ENCODE measurements at regions not wholly inside any gene's neighbourhood (a gene's known extent, or its start where the extent isn't known, plus 50 kb on each side); places are given as distances from the start of the nearest gene placed in this dataset.

GRCh38 chr12:93308281-93308680 lies 69.4 kb upstream of the NUDT4 start:
- Histone ChIP-seq H3K27me3 (ENCODE audit: control insufficient read depth, insufficient read depth, low read length) (no peaks in the 10 kb centered on the region), H3K4me1 (ENCODE audit: control insufficient read depth, insufficient read depth, low read length) (peaks cover 2% of the 10 kb centered on the region; the same call in 1 of the 2 replicates), H3K23ac (ENCODE audit: low read depth, low read length) (no peak overlapping the region), H3K4ac (ENCODE audit: low read depth, low read length) (no peak overlapping the region), H2BK15ac (ENCODE audit: low read depth, low read length) (no peak overlapping the region), H2BK20ac (ENCODE audit: low read depth, low read length) (no peak overlapping the region), H3K4me3 (ENCODE audit: insufficient read depth, low read depth, low read length) (no peak overlapping the region), H3K4me2 (ENCODE audit: low read depth, low read length) (no peak overlapping the region), H3K27ac (ENCODE audit: insufficient read depth, low read length) (no peak overlapping the region), H3K18ac (ENCODE audit: low read depth, low read length) (no peak overlapping the region), H3K56ac (ENCODE audit: extremely low read depth, insufficient read depth, low read length) (no peak overlapping the region), H3K14ac (replicated peaks; ENCODE audit: low read depth, low read length) (no peak overlapping the region), H2AFZ (replicated peaks; ENCODE audit: low read length, poor library complexity) (no peak overlapping the region), H4K8ac (ENCODE audit: low read depth in 2 of 2, low read length in 2 of 2) (no peak overlapping the region), H3K36me3 (ENCODE audit: control insufficient read depth, insufficient read depth, low read length) (no peaks in the 10 kb centered on the region), H4K20me1 (ENCODE audit: insufficient read depth, low read length) (no peaks in the 10 kb centered on the region), H3K9me1 (ENCODE audit: insufficient read depth, low read length) (no peaks in the 10 kb centered on the region), H2AK5ac (ENCODE audit: low read depth, low read length) (no peak overlapping the region), H3K9ac (ENCODE audit: low read depth, low read length) (no peak overlapping the region), H4K91ac (ENCODE audit: insufficient read depth, low read depth, low read length) (no peak overlapping the region), H2BK120ac (ENCODE audit: low read depth, low read length) (no peak overlapping the region), H3K79me1 (ENCODE audit: low read depth in 1 of 2, low read length in 2 of 2) (no peaks in the 10 kb centered on the region), H2AK9ac (replicated peaks; ENCODE audit: low read depth, low read length, poor library complexity) (no peak overlapping the region), H4K5ac (ENCODE audit: low read depth, low read length) (no peak overlapping the region), H2BK5ac (ENCODE audit: low read depth, low read length, poor library complexity, severe bottlenecking) (no peak overlapping the region), H3K9me3 (ENCODE audit: control insufficient read depth, insufficient read depth, low read length) (no peaks in the 10 kb centered on the region; the same call in none of the 2 replicates)
- ChIA-PET CTCF (no interaction called here), POLR2A (ENCODE audit: unreplicated experiment) (no interaction called here)
- WGBS, 2 experiments (ENCODE audit: extremely low coverage in 2 of 2, insufficient read length in 1 of 2) = no CpG with 5 or more reads among the region's 4 CpGs
- in situ Hi-C loops (cut with MboI; ENCODE audit: low sequenced_read_pairs) = no loop called here
- no peak for ATAC-seq (ENCODE audit: low read depth)
- BruUV-seq (replicated peaks) = no TSS peak
- dilution Hi-C loops (cut with HindIII; ENCODE audit: low sequenced_read_pairs, unreplicated experiment) = no loop called here
- DNase-seq = no peak
- intact Hi-C loops (cut with micrococcal nuclease) = no loop called here
- TF ChIP-seq CTCF (conservative IDR thresholded peaks at IDR 0.05; ENCODE audit: low read depth, low read length) (no peak), MAFK (IDR thresholded peaks at IDR 0.05; ENCODE audit: low read depth, low read length) (peak; percentile 34; the same call in 1 of the 2 replicates)

All from IMR-90 (cell line).